ENCODE measurements at regions not wholly inside any gene's neighbourhood (a gene's known extent, or its start where the extent isn't known, plus 50 kb on each side); places are given as distances from the start of the nearest gene placed in this dataset.

DNA sequence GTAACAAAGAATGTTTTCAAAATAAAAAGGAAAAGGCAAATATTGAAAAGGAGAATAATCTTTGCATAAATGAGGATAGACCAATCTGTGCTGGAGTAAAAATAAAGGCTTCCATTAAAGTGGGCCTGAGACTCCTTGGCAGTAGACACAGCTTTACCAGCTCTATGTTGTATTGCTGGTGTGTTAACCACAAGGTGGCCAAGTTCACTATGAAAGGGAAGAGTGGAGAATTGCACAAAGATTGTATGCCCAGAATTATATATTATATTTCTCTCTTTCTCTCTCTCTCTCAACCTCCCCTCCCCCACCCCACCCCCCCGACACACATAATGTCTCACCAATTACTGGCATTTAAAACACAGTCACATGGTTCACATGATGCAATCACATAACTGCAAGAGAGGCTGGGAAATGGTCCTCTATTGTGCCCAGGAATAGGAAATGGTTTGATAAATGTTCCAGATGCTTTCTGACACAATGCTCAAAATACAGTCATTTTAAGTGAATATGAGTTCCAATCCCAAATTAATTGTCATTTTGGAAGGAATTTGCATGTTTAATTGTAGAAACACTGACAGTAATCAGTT is 222.6 kb upstream of the SYT1 start:
- no peak for DNase-seq (ENCODE audit: extremely low read depth, low read depth)
- TF ChIP-seq, protein P1, sequence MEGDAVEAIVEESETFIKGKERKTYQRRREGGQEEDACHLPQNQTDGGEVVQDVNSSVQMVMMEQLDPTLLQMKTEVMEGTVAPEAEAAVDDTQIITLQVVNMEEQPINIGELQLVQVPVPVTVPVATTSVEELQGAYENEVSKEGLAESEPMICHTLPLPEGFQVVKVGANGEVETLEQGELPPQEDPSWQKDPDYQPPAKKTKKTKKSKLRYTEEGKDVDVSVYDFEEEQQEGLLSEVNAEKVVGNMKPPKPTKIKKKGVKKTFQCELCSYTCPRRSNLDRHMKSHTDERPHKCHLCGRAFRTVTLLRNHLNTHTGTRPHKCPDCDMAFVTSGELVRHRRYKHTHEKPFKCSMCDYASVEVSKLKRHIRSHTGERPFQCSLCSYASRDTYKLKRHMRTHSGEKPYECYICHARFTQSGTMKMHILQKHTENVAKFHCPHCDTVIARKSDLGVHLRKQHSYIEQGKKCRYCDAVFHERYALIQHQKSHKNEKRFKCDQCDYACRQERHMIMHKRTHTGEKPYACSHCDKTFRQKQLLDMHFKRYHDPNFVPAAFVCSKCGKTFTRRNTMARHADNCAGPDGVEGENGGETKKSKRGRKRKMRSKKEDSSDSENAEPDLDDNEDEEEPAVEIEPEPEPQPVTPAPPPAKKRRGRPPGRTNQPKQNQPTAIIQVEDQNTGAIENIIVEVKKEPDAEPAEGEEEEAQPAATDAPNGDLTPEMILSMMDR (IDR thresholded peaks at IDR 0.05; ENCODE audit: low read depth, low read length), result no peak

DNA sequence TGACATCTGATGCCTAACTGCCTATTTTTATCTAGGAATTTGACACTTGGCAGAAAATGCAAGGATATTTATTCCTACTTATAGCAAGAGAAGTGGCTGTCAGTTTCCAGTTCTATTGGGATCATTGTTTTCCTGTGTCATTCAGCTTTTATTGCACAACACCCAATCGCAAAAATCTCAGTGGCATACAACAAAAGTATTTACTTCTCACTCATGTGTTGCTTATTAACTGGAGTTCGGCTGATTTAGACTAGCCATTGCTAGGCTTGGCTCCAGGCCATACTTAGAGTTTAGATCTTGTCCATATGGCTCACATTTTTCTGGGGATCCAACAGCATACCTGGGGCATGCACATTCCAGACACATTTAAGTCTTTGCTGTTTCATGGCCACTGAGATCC is 218.6 kb upstream of the SYT1 start:
- peak; percentile 1 for DNase-seq (ENCODE audit: extremely low read depth, low read depth)

DNA sequence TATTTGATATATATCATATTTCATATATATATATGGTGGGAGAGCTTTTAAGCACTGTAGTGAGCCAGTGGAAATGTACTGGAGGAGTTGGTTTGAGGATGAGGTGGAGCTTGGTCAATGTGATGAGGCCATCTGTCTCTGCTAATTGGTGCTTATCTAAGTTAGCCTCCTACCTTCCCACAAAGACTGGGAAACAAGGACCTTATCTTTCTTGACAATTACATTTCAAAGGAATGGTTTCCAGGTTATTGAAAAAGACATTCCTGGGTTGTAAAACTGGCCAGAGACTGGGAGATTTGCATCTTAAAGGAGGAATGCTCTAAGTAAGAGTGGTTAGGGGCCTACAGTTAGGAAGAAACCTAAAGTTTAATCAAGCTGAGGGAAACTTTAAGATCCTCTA is 212.8 kb upstream of the SYT1 start:
- TF ChIP-seq, protein P1 (IDR thresholded peaks at IDR 0.05; ENCODE audit: low read depth, low read length), result no peak
- no peak for DNase-seq (ENCODE audit: extremely low read depth, low read depth)

More for the DNA sequence above, 218.6 kb upstream of the SYT1 start:
- TF ChIP-seq, protein P1 (IDR thresholded peaks at IDR 0.05; ENCODE audit: low read depth, low read length), result no peak

DNA sequence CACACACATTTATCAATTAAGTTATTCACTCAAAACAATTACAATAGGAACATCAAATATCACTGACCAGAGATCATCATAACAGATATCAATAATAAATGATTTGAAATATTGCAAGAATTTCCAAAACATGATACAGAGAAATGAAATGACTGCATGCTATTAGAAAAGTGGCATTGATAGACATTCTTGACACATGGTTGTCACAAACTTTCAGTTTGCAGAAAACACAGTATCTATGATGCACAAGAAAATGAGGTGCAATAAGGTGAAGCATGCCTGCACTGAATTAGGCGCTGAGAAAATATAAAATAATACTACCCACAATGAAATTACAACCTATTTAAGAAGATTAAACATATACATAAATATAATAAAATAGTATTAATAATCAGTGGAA is 198.0 kb upstream of the SYT1 start:
- DNase-seq (ENCODE audit: extremely low read depth, low read depth), result no peak

DNA sequence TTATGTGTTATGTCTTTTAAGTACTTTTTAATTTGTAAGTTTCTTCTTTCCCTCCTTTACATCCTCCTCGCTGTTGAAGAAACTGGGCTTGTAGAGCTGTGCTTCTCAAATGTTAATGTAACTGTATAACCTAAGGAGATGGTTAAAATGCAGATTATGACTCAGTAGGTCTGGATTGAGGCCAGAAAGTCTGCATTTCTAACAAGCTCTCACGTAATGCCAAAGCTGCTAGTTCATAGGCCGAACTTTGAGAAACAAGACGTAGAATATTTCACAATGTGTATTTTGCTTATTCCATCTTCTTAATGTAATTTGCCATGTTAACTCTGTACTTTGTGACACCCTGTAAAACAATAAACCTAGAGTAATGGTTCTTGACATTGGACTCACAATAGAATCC is 193.3 kb upstream of the SYT1 start:
- TF ChIP-seq, protein P1 (IDR thresholded peaks at IDR 0.05; ENCODE audit: low read depth, low read length), result no peak
- DNase-seq (ENCODE audit: extremely low read depth, low read depth), result peak; percentile 0

More for the DNA sequence above, 198.0 kb upstream of the SYT1 start:
- TF ChIP-seq, protein P1 (IDR thresholded peaks at IDR 0.05; ENCODE audit: low read depth, low read length), result no peak

DNA sequence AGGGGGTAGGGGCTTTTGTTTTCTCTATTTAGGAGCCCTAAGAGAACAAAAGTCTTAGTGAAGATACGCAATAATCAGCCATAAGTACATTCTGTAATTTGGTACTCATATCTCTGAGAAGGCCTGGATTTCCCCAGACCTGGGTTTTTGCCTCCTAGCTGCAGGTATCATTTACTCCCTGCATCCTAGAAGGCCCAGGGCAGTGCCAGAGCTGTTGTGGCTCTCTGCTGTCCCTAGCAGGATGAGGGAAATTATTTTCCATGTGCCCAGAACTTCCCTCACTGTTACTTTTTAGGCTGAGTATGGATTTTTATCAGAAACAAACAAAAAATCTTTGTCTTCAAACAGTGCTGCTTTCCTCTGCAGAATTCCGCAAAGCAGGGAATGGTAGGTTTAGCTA is 192.5 kb upstream of the SYT1 start:
- TF ChIP-seq, protein P1 (IDR thresholded peaks at IDR 0.05; ENCODE audit: low read depth, low read length), result no peak
- DNase-seq (ENCODE audit: extremely low read depth, low read depth), result no peak

DNA sequence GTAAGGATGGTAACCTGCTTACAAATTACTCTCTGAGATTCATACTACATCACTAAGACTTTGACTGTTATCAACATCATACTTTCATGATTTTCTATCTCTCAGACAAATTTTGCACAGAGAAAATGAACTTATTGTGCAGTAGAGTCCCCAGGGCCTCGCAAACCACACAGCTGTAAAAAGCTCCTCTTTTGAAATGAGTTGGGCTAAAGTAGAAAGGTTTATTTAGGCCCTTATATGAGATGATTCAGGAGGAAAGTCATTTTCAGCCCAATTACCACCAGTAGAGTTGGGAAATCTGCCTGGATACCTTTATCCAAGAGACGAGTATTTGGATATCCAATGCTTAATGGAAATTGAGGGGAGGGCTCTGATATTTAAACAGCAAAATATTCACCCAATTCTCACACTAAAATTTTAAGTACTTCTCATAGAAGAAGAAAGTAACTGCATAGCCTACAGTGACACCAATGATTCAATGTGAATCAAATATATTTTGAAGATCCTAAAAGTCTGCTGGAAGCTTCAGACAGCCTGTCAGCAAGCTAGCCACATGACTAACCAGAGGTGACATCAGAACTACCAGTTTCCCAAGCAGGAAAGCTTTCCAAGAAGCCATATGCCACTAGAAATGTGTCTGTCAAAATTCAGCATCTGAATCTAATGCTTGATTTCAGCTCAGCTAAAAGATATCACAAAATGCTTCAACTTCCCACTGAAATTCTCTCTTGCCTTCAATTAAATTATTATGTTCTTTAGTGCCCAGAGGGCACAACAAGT is 190.1 kb upstream of the SYT1 start:
- TF ChIP-seq, protein P1 (IDR thresholded peaks at IDR 0.05; ENCODE audit: low read depth, low read length), result no peak
- no peak for DNase-seq (ENCODE audit: extremely low read depth, low read depth)
